Adipocyte (in vitro differentiated cells): ENCODE measurements at regions not wholly inside any gene's neighbourhood (a gene's known extent, or its start where the extent isn't known, plus 50 kb on each side); places are given as distances from the start of the nearest gene placed in this dataset.

Experiments
- DNase-seq: peaks from one replicate; pipeline ENCODE4 v3.0.0-alpha.2; 2015; ENCODE audit warnings: low read depth
- H3K27me3 ChIP-seq: replicated peaks from 2 replicates; pipeline ENCODE4 v1.7.0; 2013; ENCODE audit warnings: mild to moderate bottlenecking, low read length, moderate library complexity; ENCODE audit not compliant: control insufficient read depth, insufficient read depth
- H3K36me3 ChIP-seq: 2 replicates; pipeline ENCODE4 v1.7.0; 2013; ENCODE audit warnings: low read length, mild to moderate bottlenecking, moderate library complexity; ENCODE audit not compliant: control insufficient read depth, insufficient read depth, severe bottlenecking
- H3K4me1 ChIP-seq: 2 replicates; pipeline ENCODE4 v1.7.0; 2013; ENCODE audit warnings: mild to moderate bottlenecking, low read length, moderate library complexity; ENCODE audit not compliant: control insufficient read depth, insufficient read depth
- H3K4me3 ChIP-seq: 2 replicates; pipeline ENCODE4 v1.7.0; 2013; ENCODE audit warnings: mild to moderate bottlenecking, low read length, moderate library complexity
- H3K9ac ChIP-seq: 2 replicates; pipeline ENCODE4 v1.7.0; 2013; ENCODE audit warnings: mild to moderate bottlenecking, low read length, moderate library complexity
- H3K9me3 ChIP-seq: 2 replicates; pipeline ENCODE4 v1.7.0; 2013; ENCODE audit warnings: mild to moderate bottlenecking, low read length, moderate library complexity; ENCODE audit not compliant: control insufficient read depth

DNA sequence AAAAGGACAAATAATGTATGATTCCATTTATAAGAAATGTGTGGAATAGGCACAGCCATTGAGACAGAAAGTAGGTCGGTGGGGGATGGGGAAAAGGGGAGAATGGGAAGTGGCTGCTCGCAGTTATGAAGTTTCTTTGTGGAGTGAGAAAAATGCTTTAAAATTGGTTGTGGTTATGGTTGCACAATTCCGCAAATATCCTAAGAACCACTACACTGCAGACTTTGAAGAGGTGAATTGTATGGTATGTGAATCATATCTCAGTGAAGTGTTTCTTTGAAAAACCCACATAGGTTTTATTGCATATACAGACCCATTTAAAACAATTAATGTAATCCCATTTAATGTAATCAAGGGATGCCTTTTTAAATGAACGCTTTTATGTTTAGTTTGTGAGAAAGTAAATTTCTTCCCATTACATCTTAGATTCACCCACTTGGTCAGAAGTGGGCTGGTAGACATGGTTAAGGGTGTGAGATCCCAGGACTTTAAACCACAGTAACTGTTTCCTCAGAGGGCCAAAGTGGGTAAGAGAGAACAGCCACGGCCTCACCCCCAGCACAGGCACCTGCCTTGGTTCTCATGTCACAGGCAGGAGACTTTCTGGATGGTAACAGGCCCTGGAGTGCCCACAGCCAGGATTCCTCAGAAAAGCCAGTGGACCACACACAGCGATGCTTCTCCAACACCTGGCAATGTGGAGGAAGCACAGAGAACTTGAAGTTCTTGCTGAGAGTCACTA, 119.3 kb upstream of the GJB6 start:
- Histone ChIP-seq H3K9me3 (no peaks in the 10 kb centered on the region), H3K36me3 (no peaks in the 10 kb centered on the region), H3K4me3 (no peak overlapping the region), H3K9ac (no peak overlapping the region), H3K27me3 (no peaks in the 10 kb centered on the region), H3K4me1 (peaks cover 12% of the 10 kb centered on the region)
- DNase-seq, result peak; percentile 51

DNA sequence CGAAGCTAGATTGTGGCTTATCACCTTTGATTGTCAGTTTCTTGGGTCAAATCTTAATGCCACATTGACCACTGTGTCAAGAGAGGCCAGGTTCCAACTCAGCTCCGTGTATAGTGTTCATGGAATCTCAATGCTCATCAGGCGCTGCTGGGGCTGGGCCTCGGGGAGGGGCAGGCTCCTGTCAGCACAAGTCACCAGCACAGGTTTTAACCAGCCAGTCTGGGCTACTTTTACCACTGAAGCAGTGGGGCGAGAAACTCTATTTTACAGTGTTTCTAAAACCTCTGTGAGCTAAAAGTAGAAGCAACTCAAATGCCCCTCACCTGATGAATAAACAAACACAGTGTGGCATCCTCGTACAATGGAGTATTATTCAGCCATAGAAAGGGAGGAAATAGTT, 118.7 kb upstream of the GJB6 start:
- no peak for DNase-seq
- Histone ChIP-seq H3K4me3 (no peak overlapping the region), H3K9me3 (no peaks in the 10 kb centered on the region), H3K27me3 (no peaks in the 10 kb centered on the region), H3K36me3 (no peaks in the 10 kb centered on the region), H3K4me1 (peaks cover 12% of the 10 kb centered on the region), H3K9ac (no peak overlapping the region)

DNA sequence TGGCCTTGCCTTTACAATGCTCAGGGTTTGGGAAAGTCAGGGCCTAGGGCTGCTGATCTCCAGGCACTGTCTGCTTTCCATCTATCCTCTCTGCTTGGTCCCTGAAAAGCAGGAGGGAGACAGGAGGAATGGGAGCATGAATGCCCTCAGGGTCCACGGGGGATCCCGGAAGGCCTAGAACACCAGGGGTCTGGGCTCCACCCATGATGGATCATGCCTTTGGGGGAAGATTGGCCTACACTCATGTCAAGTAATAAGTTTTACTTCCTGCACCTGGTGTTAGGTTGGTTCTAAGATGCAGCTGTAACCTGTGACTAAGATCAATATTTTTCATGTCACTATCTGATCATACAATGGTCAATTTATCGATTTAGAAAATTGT, 118.3 kb upstream of the GJB6 start:
- no peak for DNase-seq
- Histone ChIP-seq H3K9ac (no peak overlapping the region), H3K36me3 (no peaks in the 10 kb centered on the region), H3K4me3 (no peak overlapping the region), H3K27me3 (no peaks in the 10 kb centered on the region), H3K9me3 (no peaks in the 10 kb centered on the region), H3K4me1 (peaks cover 12% of the 10 kb centered on the region)

DNA sequence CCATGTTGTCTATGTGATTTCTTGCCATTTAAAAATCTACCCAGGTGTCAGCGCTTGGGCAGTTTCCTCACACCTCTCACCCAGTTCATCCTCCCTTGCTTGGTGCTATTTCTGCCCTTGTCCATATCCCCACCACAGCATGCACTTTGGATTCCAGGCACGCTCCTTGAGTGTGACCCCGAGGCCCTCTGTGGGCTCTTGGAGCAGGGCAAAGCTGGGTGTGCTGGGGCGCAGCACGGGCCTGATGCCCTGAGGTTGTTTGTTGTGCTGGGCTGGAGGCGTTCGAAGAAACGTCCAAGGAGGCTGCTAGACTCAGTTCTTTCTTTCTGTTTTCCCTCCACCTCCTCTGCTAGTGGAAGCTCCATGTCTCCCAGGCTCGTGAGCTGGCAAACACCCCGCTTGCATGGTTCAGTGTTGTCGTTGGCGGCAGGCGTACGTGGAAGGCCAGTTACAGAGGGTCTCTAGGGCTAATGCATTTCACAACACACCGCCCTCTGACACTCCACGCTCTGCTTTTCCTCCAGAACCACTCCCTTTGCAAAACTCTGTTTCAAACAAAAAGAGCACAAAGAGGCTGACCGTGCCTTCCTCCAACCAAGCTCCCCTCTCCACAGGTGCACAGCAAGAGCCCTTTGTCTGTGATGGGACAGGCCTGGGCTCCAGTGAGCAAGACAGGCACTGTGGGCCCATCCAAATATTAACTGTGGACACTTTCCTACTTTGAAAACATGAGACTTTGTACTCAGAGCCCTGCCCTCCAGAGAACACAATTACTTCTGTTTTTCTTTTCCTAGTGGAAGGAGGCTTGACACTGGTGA, 117.7 kb upstream of the GJB6 start:
- DNase-seq, result no peak
- peaks cover 12% of the 10 kb centered on the region for H3K4me1 ChIP-seq
- no peak overlapping the region for H3K4me3 ChIP-seq
- no peaks in the 10 kb centered on the region for H3K36me3 ChIP-seq
- no peak overlapping the region for H3K9ac ChIP-seq
- no peaks in the 10 kb centered on the region for H3K27me3 ChIP-seq
- no peaks in the 10 kb centered on the region for H3K9me3 ChIP-seq

DNA sequence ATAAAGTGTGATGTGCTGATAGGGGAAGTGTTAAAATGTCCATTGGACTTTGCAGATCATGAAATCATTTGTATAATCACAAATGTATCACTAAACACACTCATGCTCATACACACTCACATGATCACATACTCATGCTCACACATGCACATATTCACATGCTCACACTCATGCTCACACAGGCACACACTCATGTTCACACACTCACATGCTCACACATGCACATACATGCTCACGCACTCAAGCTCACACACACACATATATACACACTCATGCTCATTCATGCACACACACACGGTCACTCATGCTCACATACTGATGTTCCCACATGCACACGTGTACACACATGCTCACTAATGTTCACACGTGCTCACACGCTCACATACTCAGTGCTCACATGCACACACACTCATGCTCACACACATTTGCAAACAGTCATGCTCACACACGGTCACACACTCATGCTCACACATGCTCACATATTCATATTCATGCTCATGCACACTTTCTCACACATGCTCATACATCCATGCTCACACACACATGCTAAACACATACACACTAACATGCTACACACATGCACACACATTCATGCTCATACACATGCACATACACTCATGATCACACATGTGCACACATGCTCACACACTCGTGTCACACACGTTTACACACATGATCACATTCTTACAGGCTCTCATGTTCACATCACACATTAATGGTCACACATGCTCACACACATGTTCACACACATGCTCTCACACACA, 116.7 kb upstream of the GJB6 start:
- H3K4me3 ChIP-seq, result no peak overlapping the region
- no peak overlapping the region for H3K9ac ChIP-seq
- DNase-seq, result no peak
- no peaks in the 10 kb centered on the region for H3K27me3 ChIP-seq
- no peaks in the 10 kb centered on the region for H3K36me3 ChIP-seq
- H3K9me3 ChIP-seq, result no peaks in the 10 kb centered on the region
- H3K4me1 ChIP-seq, result peaks cover 11% of the 10 kb centered on the region

DNA sequence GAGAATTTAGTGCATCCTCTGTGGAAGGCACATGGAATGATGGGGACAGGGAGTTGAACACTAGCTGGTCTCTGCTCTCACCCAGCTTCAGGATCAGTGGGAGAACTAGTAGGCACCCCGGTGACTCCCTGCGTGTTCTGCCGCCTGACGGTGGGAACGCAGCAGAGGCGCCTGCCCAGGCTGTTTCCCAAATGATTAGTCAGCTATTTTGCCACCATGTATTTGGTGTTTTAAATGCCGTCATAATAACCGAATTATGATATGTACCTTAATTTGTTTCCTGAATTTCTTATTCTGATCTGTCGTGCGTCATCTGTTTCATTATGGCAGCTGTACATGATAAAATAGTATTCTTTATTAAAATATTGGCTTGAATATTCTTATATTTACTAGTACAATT, 115.9 kb upstream of the GJB6 start:
- no peaks in the 10 kb centered on the region for H3K9me3 ChIP-seq
- no peaks in the 10 kb centered on the region for H3K36me3 ChIP-seq
- no peak for DNase-seq
- H3K4me3 ChIP-seq, result no peak overlapping the region
- H3K27me3 ChIP-seq, result no peaks in the 10 kb centered on the region
- H3K9ac ChIP-seq, result no peak overlapping the region
- H3K4me1 ChIP-seq, result peaks cover 10% of the 10 kb centered on the region

DNA sequence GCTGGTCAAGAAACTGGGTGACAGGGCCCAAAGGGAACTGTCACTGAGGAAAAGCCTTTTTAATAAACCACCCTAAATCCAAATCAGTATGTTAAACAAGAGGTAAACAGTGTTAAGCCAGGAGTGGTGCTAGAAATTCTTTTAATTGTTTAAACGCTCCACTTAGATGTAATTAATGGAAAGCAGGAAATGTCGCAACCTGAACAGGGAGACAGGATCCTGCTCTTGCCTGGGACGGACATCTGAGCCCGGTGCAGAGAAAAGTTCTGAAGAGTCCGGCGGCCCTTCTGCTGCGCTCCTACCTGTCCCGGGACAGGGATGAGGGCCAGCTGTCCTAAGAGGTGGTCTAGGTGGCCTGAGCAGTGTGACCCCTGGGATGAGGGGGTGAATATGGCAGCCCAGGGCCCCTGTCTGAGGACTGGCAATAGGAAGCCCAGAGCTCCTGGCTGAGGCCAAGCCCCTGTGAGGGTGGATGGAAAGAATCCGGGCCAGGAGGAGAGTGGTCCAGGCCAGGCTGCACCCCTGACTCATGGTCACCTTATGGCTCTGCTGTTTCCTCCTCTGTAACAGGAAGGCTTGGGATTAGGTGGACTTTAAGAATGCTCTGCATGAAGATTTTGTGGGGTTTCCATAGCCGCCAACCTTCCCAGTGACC, 112.8 kb upstream of the GJB6 start:
- Histone ChIP-seq H3K9me3 (no peaks in the 10 kb centered on the region), H3K9ac (no peak overlapping the region), H3K27me3 (no peaks in the 10 kb centered on the region), H3K4me3 (no peak overlapping the region), H3K4me1 (peaks cover 26% of the 10 kb centered on the region), H3K36me3 (no peaks in the 10 kb centered on the region)
- no peak for DNase-seq

DNA sequence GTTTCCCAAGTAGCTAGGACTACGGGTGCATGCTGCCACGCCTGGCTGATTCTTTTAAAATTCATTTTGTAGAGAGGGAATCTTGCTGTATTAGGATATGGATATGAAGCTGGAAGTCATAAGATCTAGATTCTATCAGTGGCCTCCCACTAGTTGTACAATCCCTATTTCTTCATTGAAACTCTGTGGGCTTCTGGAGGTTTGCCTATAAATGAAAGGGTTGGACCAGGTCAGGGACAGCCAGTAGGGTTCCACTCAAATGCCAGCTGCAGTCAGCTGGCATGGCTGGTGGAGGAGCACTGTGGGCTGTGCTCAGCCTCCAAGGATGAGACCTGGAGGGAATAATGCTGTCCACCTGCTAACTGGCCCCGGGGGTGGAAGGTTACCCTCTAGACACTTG, 110.2 kb upstream of the GJB6 start:
- no peaks in the 10 kb centered on the region for H3K27me3 ChIP-seq
- no peak for DNase-seq
- H3K4me3 ChIP-seq, result no peak overlapping the region
- H3K36me3 ChIP-seq, result no peaks in the 10 kb centered on the region
- H3K9me3 ChIP-seq, result no peaks in the 10 kb centered on the region
- H3K9ac ChIP-seq, result no peak overlapping the region
- peaks cover 19% of the 10 kb centered on the region for H3K4me1 ChIP-seq

DNA sequence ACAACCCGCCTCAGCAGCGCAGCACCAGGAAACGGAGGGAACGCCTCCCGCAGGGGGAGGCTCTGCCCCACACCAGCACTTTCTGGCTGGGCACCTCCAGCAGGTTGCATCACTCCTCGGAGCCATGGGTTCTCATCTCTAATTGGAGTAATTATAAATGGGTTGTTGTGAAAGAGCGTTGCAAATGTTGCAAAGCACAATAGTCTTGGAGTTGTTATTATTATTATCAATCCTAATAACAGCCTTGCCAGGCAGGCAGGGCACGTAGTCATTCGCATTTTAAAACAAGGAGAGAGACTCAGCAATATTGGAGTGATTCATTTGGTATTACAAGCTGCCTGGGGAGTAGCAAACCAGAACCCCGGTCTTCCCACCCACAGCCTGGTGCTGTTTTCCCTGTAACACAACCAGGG, 108.6 kb upstream of the GJB6 start:
- no peak for DNase-seq
- Histone ChIP-seq H3K4me3 (peak overlapping the region; percentile 62), H3K9me3 (no peaks in the 10 kb centered on the region), H3K9ac (peak overlapping the region; percentile 32), H3K27me3 (no peaks in the 10 kb centered on the region), H3K4me1 (peaks cover 19% of the 10 kb centered on the region), H3K36me3 (no peaks in the 10 kb centered on the region)

DNA sequence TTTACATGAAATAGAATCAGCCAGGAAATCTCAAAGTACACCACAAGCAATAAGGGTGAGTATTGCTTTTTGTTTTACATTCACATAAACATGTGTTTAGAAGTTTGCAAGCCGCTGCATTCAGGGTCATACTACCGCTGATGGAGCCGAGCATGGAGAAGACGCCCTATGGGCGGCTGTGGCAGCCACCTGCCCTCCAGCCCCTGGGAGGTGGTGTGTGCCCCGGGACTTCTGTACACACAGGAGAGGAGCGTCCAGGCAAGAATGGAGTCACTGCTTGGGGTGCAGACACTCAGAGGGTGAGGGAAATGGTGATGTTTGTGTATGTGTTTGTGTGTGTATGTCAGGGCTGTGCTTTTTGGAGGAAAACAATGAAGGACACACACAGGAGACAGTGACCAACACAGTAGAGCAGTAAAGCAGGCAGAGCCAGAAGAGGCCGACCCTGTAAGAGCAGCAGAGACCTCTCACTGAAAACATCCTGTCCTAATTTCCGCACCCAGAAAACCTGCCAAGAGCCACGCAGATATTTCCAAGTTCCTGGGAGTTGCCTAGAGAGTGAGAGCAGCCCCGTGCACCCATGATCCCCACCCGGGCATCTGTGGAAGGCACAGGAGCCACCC, 108.1 kb upstream of the GJB6 start:
- Histone ChIP-seq H3K4me1 (peaks cover 19% of the 10 kb centered on the region), H3K9ac (peak overlapping the region; percentile 32), H3K36me3 (no peaks in the 10 kb centered on the region), H3K4me3 (peak overlapping the region; percentile 62), H3K9me3 (no peaks in the 10 kb centered on the region), H3K27me3 (no peaks in the 10 kb centered on the region)
- DNase-seq, result no peak
